ENCODE measurements at regions not wholly inside any gene's neighbourhood (a gene's known extent, or its start where the extent isn't known, plus 50 kb on each side); places are given as distances from the start of the nearest gene placed in this dataset.

- TF ChIP-seq PRDM15 (CRISPR knock-in tag; IDR thresholded peaks at IDR 0.05) (no peak), ZNF317 (CRISPR knock-in tag; IDR thresholded peaks at IDR 0.05; ENCODE audit: borderline replicate concordance, low read depth) (no peak), ESRRA (CRISPR knock-in tag; IDR thresholded peaks at IDR 0.05; ENCODE audit: borderline replicate concordance) (no peak), ATF6 (CRISPR knock-in tag; IDR thresholded peaks at IDR 0.05) (no peak), TEAD4 (CRISPR knock-in tag; IDR thresholded peaks at IDR 0.05) (no peak)
These were observed 82.1 kb downstream of the FOXD2 start (continued) for GRCh38 chr1:47519971-47520370.

- TF ChIP-seq ATF1 (CRISPR knock-in tag; IDR thresholded peaks at IDR 0.05) (no peak), ZBTB43 (CRISPR knock-in tag; IDR thresholded peaks at IDR 0.05) (no peak), JUN (CRISPR knock-in tag; IDR thresholded peaks at IDR 0.05) (no peak), GABPB1 (CRISPR knock-in tag; IDR thresholded peaks at IDR 0.05) (no peak), ZNF532 (CRISPR knock-in tag; IDR thresholded peaks at IDR 0.05; ENCODE audit: borderline replicate concordance) (no peak), RELA (CRISPR knock-in tag; IDR thresholded peaks at IDR 0.05; ENCODE audit: borderline replicate concordance) (no peak), SOX15 (CRISPR knock-in tag; IDR thresholded peaks at IDR 0.05) (no peak), HMGA2 (CRISPR knock-in tag; IDR thresholded peaks at IDR 0.05) (no peak), AFF4 (CRISPR knock-in tag; IDR thresholded peaks at IDR 0.05; ENCODE audit: borderline replicate concordance) (no peak)
- ChIA-PET POLR2A (no interaction called here), CTCF (interaction anchor here (1.6 to 7.7 kb wide), 5 partner anchors 8 to 205 kb away, joined by 3 to 52 read pairs (median 7); partner anchors contain the start of gene FOXD2)
- no peak for ATAC-seq
- 0 out of 2 replicates have a peak, but pooled peaks cover 6% of the 10 kb centered on the region for H3K9me3 Mint-ChIP-seq
- H3K4me1 Mint-ChIP-seq, result peaks cover 32% of the 10 kb centered on the region
- peaks cover 39% of the 10 kb centered on the region for H3K27me3 Mint-ChIP-seq (ENCODE audit: low read depth)
- no peak overlapping the region for H3K27ac Mint-ChIP-seq
- no peak overlapping the region for H3K4me3 Mint-ChIP-seq
- DNase-seq (ENCODE audit: low spot score), result no peak
- no peaks in the 10 kb centered on the region for H3K36me3 Mint-ChIP-seq
These were observed 83.4 kb downstream of the FOXD2 start for GRCh38 chr1:47521034-47521881.

All from WTC11 (cell line).